ENCODE measurements at regions not wholly inside any gene's neighbourhood (a gene's known extent, or its start where the extent isn't known, plus 50 kb on each side); places are given as distances from the start of the nearest gene placed in this dataset.

- TF ChIP-seq, protein P1, sequence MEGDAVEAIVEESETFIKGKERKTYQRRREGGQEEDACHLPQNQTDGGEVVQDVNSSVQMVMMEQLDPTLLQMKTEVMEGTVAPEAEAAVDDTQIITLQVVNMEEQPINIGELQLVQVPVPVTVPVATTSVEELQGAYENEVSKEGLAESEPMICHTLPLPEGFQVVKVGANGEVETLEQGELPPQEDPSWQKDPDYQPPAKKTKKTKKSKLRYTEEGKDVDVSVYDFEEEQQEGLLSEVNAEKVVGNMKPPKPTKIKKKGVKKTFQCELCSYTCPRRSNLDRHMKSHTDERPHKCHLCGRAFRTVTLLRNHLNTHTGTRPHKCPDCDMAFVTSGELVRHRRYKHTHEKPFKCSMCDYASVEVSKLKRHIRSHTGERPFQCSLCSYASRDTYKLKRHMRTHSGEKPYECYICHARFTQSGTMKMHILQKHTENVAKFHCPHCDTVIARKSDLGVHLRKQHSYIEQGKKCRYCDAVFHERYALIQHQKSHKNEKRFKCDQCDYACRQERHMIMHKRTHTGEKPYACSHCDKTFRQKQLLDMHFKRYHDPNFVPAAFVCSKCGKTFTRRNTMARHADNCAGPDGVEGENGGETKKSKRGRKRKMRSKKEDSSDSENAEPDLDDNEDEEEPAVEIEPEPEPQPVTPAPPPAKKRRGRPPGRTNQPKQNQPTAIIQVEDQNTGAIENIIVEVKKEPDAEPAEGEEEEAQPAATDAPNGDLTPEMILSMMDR (IDR thresholded peaks at IDR 0.05; ENCODE audit: low read depth, low read length, missing input control), result no peak
- TF ChIP-seq ATF3 (IDR thresholded peaks at IDR 0.05) (no peak), JUND (IDR thresholded peaks at IDR 0.05) (no peak)
Observed at GRCh38 chr7:110413038-110413437, 677.9 kb upstream of the LRRN3 start.

Measured in liver (tissue), 3 donors.